ENCODE measurements at regions not wholly inside any gene's neighbourhood (a gene's known extent, or its start where the extent isn't known, plus 50 kb on each side); places are given as distances from the start of the nearest gene placed in this dataset.
A peak's percentile ranks its signal among the peaks of the same experiment; 100 is the strongest.

DNA sequence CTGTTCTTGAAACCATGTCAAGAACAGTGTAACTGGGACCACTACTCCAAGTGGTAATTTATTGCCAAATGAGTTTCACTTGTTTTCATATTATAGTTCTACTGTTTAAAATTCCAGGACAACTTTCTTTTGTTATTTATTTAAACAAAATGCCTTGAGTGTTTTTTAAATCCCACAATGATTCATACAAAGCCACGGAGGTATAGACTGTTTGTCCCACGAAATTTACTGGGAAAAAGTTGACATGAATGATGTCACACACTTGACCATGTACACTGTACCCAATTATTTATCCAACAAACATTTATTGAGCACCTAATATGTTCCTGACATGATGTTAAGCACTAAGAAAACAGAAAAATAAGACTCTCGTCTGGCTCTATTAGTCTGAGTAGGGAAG lies 243.9 kb upstream of the SIX2 start:
- no peak for DNase-seq

DNA sequence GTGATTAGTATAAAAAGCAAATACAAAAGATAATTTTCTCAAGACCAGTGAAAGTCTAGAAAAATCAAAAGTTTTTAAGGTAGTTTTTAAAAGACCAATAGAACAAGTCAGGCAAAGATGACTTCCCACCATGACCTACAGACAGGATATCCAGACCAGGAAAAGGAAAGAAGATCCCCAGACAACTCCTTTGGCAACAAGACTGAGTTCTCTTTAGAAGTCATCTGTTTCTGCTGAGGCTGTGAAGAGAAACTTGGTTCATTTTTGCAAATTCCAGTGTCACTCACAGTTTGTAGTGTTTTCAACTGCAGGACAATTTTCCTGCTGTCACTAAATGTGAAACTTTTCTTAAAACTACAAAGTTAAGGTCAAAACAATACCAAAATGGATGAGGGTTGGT lies 240.9 kb upstream of the SIX2 start:
- no peak for DNase-seq

DNA sequence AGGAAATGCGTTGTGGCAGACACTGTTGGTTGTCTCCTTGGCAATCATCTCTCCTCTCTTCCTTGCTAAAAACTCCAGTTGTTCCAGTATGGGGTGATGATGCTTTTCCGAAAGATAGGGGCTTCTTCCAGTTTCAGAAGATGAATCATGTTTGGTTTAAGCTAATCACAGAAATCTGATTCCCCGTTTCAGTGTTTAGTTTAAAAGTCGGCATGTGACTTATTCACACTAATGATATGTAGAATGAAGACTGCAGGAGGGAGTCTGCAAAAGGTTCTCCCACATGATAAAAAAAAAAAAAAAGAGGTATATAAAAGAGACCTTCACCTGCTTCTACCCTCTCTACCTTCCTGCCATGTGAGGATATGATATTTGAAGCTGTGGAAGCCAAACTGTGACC lies 239.0 kb upstream of the SIX2 start:
- DNase-seq: no peak

DNA sequence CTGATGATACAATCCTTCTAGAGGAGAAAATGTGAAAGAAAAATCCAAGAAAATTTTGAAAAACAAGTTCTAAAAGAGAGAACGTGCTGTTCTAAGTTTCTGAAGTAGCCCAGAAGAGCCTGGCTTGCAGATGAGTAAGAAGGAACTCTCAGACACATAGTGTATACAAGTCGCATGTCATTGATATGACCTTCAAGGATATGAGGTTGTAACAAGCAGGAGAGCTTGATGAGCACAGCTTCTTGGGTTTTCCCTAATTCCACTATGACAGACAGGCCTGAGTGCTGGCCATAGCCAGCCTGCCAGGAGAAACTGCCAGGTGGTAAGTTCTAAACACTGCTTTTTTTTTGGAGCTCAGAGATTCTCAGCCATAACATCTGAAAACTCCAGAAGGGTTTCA lies 235.7 kb upstream of the SIX2 start:
- DNase-seq: no peak

DNA sequence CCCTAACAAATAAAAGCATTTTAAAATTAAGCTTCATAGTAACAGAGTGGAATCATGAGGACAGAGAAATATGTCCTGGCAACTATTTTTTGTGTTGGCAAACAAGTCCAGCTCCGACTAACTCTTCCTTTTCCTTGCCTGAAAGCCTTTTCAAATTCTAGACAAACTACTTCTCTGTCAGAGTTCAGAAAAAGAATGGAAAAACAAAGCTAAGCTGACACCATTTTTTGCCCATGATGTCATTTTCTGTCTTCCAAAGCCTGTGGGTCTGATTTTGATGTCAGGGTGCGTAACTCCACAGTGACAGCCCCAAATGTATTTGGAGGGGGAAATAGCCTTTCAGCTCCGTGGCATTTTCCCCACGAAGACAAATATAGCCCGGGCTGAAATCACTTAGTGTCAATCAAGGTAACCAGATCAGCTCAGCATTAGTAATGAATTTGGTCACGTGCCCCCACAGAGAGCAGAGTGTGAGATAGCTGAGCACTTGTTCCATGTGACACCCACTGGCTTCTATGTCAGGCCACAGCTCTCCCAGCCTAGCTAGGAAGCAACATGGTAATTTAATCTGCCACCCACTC lies 233.0 kb upstream of the SIX2 start:
- DNase-seq: peak; percentile 63

DNA sequence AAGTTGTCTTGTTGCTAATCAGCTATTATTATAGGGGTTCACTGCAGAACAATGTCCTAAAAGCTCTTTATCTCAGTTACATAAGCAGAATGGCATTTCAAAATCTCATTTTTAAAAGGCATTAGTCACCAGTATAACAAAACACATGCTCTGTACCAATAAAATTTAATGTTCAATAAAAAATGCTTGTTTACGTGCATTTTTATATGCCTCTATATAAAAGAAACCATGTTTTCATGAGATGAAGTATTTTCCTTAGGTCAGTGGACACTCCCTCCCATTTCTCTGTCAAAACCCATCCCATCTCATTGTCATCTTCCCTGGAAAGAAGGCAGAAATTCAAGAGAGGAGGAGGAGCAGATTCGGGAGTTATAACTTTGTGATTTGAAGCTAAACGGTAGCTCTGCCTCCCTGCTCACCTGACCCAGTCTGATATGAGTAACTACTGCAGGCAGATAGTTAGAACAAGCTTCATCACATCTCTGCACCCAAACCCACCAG lies 231.9 kb upstream of the SIX2 start:
- DNase-seq: no peak

DNA sequence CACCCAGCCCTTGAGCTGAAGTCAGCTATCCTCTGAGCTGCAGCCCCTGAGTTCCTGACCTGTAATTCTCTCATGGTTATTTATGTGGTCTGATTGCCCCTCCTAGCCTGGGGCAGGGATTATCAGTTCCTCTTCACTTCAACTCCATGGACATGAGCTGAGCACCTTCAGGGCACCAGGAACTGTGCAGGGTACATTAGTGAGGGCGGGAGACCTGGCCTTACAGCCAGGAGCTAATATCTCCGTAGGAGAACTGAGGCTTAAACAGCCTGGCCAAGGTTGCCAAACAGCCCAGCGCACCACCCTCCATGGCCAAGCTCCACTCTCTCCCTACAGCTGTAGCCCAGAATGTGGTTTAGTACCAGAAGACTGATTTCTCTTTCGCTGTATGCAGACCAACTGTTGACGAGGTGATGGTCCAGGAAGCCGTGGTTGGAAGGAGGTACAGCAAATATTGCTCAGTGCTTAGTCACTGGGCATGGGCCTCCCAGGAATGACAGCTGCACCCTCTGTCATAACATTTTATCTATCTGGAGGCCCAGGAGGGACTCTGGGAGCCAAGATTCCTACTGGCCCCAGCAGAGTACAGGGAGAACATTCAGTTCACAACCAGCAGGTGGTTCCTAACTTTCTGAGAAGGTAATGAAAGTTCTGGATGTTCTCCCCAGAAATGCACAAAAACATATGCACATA lies 228.7 kb upstream of the SIX2 start:
- DNase-seq: no peak

DNA sequence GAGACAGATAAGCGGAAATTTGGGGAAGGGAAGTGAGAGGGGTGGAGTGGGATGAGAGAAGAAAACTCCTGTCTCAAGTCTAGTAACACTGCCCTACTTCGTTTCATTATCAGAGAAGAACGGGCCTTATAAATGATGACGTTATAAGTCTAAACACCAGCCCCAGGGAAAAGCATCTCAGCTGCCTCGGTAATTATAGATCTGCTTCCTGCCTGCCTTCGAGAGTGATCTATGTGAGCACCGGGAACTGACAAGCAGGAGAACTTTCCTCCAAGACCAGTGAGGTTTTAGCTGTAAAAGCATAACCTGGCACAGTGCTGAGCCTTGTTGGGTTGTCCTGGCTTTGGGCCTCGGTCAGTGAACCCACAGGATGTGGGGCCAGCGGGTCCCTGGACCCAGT lies 227.9 kb upstream of the SIX2 start:
- peak; percentile 30 for DNase-seq

DNA sequence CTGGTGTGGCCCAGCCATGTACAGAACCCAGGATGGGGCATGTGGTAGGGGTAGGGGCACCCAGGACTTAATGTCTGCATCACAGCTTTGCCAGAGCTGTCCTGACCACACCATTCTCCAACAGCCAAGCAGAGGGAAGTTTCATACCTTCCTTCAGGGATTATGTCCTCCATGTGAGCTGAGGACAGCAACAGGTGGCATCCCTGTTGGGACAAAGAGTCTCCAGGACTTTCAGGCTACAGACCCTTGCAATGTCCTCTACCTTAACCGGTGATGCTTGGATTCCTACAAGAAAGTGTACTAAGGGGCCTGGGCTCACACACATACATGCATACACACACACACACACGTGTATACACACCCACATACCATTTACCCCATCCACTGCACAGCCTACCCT lies 227.0 kb upstream of the SIX2 start:
- no peak for DNase-seq

DNA sequence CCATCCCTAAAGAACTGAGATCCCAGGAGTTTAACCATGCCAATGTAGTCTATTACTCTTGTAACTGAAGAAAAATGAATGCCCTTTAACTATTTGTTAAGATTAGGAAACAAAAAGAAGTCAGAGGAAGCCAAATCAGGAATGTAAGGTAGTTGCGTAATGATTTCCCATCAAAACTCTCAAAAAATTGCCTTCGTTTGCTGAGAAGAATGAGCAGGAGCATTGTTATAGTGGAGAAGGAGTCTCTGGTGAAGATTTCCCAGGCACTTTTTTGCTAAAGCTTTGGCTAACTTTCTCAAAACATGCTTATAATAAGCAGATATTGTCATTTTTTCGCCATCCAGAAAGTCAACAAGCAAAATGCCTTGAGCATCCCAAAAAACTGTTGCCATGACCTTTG lies 224.0 kb upstream of the SIX2 start:
- no peak for DNase-seq

DNA sequence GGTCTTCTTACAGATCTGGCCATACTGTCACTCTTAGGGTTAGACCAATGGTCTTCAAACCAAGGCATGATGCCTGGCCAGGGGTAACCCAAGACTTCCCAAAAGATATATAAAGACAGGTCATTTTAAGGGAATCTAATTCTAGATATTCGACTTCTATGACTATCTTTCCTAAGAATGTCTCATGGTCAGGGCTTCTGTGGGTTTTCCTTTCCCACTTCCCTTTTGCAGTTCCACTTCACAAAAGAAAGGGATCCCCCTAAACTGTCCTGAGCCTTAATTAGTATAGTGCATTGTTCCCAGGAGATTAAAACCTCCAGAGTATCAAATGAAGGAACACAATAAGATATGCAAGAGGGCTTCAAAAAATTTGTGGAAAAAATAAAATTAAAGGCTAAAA lies 223.6 kb upstream of the SIX2 start:
- DNase-seq: no peak

DNA sequence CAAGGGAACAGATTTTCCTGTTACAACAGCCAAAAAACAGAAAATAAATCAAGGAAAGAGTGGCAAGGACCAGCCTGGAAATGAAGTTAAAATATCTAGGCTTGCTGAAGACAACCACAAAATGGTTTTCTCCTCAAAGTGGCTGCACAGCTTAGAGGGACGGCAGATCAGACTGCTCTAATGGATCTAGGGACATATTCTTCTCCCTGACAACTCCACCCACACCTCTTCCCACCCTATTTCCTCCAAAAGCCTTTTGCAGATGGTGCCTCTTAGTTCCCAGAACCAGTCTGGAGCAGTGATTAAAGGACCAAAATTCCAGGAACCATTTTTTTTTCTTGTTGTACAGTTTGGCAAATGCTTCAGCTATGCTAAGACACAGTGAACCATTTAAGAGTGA lies 220.2 kb upstream of the SIX2 start:
- DNase-seq: no peak

DNA sequence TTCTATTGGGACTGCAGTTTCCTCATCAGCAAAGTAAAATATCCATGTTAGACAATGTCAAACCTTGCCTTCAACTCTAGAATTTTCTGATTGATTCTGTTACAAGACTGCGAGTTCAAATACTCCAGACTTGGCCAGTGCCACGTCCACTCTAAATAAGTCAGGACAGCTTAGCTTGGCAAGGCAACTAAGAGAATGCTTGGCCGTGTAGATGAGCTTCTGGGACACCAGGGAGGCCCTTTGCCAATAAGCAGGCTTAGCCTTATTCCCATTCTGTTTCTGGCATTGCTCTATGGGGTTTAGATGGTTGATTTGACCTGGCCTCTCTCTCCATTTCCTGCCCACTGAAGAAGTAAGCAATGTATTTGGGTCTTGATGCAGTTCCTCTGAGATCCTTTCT lies 218.1 kb upstream of the SIX2 start:
- DNase-seq: no peak

DNA sequence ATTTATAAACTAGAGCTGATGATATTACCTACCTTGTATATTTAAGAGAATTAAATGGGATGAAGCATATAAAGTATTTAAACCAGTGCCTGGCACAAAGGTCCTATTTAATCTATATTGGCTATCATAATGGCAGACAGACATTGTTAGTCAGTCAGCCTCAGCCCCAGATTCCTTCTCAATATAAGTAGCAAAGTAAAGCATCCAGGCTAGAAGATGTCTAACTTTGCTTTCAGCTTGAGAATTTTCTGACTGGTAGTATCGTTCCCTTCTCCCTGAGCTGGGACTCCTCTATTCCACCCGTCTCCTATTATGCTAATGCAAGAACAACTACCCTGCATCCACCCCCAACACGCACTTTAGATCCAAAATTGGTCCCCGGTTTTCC lies 215.7 kb upstream of the SIX2 start:
- DNase-seq: no peak

DNA sequence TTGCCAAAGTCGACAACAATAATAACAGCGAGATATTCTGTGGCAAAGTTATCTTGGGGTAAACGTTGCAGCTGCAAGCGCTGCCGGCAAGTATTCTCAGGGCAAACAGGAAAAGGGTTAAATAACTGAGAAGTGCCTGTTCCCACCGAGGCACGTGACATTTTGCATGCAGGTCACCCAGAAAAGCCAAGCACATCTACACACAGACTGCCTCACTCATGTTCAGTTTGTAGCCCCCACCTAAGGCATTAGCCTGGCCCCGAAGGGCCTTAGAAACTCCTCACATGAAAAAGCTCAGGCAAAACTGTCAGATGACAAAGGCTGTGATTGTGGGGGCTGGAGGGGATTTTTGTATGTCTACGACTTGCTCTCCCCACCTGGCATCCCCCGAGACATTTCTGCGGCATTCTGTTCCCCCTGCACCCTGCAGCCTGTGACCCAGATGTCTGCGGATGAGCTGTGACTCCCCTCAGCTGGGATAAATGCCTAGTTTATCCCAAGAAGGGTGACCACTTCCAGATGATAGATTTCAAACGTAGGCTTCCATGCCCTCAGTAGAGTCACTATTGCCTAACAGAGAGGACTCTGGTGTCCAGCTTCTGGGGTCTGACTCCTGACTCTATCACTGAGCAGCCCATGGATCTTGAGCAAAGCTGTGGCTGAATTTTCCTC lies 215.2 kb upstream of the SIX2 start:
- no peak for DNase-seq

DNA sequence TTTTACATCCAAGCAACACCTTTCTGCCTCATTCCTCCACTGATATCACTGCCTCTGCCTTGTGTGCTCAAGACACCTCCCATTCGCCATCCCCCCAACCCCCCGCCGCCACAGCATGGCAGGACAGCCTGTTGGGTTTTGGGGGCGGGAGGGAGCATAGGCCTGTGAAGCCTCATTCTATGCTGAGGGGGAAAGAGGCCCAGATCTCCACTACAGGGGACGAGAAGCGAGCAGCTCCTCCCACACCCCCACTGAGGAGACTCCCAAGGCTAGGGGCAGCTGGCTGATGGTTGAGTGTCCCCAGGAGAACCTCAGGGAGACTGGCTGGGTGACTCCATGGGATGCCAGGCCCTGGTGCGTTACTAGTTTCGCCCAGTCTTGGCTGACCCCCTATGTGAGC lies 214.3 kb upstream of the SIX2 start:
- DNase-seq: no peak

DNA sequence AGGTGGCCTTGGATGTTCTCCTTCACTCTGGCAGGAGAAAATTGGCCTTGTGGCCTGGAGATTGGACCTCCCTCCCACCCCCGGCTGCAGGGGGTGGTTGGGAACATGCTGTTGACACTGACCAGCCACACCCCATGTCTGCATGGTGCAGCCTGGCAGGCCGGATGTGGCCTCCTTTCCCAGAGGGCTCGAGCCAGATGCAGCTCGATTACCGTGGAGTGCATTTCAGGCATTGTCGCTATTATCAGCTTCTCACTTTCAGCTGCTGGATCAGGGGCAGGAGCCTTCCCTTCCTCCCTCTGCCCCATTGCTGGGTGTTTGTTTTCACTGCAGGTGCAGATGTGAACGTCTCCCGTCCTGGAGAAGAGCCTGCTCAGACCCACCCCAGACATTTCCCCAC lies 211.0 kb upstream of the SIX2 start:
- DNase-seq: peak; percentile 85

DNA sequence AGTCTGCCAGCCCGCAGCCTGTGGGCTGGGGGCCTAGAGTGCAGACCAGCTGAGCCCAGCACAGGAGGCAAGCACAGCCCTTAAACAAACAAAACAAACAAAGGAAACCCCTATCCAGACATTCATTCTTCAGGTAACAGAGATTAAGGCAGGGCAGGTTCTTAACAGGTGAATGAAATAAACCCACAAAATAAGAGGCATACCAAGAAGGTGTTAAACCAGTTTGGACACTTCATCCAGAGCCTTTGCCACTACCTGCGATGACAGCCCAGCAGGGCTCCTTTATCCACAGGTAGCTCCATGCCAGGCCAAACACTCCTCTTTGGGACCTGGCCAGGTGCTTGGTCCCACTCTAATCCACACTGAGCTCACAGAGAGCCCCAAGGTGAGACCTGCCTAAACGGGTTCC lies 209.7 kb upstream of the SIX2 start:
- peak; percentile 62 for DNase-seq

DNA sequence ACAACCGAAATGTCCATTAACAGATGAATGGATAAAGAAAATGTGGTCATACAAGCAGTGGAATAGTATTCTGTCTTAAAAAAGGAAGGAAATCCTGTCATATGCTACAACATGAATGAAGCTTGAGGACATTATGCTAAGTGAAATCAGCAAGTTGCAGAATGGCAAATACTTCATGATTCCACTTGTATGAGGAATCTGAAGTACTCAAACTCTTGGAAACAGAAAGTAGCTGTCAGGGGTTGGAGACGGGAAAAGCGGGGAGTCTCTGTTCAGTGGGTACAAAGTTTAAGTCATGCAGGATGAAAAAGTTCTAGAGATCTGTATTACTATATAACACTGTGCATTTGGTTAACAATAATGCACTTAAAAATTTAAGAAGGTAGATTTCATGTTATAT lies 209.0 kb upstream of the SIX2 start:
- no peak for DNase-seq

DNA sequence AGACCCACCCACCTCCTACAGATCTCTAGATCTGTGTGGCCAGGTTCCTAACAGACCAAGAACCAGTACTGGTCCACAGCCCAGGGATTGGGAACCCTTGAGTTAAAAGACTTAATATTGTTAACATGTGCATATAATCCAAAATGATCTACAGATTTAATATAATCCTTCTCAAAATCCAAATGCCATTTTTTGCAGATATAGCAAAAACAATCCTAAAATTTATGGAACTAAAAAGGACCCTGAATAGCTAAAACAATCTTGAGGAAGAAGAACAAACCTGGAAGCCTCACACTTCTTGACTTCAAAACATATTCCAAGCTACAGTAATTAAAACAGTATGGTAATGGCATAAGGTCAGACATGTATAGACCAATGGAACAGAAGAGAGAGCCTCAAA lies 206.9 kb upstream of the SIX2 start:
- no peak for DNase-seq

DNA sequence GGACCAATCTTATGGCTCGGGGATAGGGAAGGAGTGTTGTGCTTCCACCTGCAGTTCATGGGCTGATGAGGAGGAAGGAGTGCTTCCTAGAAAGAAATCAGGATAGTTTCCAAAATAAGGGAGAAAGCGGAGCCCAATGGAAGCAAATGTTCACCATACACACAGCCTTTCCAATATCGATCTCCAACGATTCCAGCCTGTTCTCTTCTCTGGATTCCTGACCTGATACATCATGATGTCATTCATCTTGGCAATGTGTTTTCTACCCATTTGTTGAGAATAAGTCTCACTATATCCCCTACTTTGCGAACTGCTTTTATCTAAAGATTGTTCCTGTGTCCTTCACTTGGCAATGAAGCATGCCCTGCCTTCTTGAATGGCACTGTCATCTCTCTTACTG lies 205.3 kb upstream of the SIX2 start:
- no peak for DNase-seq

DNA sequence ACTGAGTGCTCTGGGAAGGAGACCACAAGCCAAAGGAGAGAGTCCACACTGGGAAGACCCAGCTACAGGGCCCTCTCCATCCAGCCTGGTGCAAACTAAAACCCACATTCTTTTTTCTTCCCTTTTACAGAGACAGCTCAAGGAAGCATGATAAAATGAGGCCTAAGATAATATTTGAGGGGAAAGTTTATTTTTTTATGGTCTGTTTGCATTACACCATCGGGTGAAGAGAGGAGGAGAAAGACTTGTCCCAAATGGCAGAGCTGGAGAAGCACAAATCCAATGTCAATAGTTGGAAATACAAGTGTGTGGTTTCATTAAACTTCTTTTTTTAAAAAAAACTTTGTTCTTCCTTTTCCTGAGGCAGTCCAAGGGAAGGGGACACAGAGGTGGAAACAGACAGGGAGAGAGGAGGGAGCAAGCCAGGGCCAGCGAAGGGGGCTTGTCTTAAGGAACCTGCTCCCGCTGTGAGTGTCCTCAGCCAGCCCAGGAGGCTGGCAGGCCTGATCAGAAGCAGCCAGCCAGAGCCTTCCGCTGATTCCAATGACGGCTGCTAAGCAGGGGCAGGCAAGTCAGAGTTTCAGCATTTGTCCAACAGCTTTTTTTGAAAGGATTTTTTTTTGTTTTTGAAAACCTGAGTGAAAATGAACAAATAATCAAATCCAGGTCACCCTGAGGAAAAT lies 203.8 kb upstream of the SIX2 start:
- DNase-seq: no peak

DNA sequence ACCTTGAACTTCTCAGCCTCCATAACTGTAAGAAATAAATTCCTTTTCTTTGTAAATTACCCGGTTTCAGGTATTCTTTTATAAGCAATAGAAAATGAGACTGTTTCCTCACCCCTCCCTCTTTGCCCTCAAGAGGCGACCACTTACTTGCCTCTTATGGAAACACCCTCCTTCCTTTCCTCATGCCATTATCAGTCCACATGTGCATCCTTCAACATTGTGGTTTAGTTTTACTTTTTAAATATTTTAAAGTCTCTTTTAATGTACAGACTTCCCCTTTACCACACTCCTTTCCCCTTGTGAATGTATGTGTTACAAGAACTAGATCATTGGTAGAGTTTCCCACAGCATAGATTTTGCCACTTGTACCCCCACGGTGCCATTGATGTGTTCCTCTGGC lies 202.4 kb upstream of the SIX2 start:
- no peak for DNase-seq
